CD4-positive, alpha-beta T cell (primary cell): ENCODE measurements at regions not wholly inside any gene's neighbourhood (a gene's known extent, or its start where the extent isn't known, plus 50 kb on each side); places are given as distances from the start of the nearest gene placed in this dataset.

Source experiments
- ATAC-seq: fragments of 200-7000 bp; cut with Tn5 transposase; one replicate; pipeline ENCODE4 v1.10.0; 2022; ENCODE audit warnings: mild to moderate bottlenecking; ENCODE audit not compliant: poor library complexity
- CTCF ChIA-PET: fragments of 350-600 bp; sonication (Branson Sonifier 250); formaldehyde crosslinking; loops from one replicate; lab custom pipeline; 2021; ENCODE audit warnings: antibody characterized with exemption, inconsistent platforms; lab: Charles Lee
- POLR2A ChIA-PET: fragments of 350-600 bp; sonication (Branson Sonifier 250); formaldehyde crosslinking; loops from one replicate; lab custom pipeline; 2021; ENCODE audit warnings: antibody characterized with exemption, inconsistent platforms; lab: Charles Lee
- DNase-seq, 14 experiments: peaks; one replicate each; pipeline ENCODE4 v3.0.0-alpha.2; 2013 to 2020; ENCODE audit warnings: mixed read lengths in 2 of 14
- H3K27ac ChIP-seq, 2 donors: one replicate each; pipeline versions ENCODE4 v1.5.1 to v1.7.0; 2013; ENCODE audit warnings: low read length in 2 of 2, low read depth in 1 of 2, mild to moderate bottlenecking in 1 of 2
- H3K27me3 ChIP-seq, 2 experiments: 1 replicate in 1 of 2; 2 replicates in 1 of 2; pipeline versions ENCODE4 v1.6.1 to v1.7.0; 2013; ENCODE audit warnings: low read length in 2 of 2, control low read depth in 1 of 2, mild to moderate bottlenecking in 1 of 2, moderate library complexity in 1 of 2; ENCODE audit not compliant: insufficient read depth in 2 of 2, control insufficient read depth in 1 of 2
- H3K36me3 ChIP-seq: one replicate; pipeline ENCODE4 v1.6.1; 2013; ENCODE audit warnings: low read length, control low read depth; ENCODE audit not compliant: insufficient read depth
- H3K4me1 ChIP-seq: one replicate; pipeline ENCODE4 v1.6.1; 2013; ENCODE audit warnings: low read length, control low read depth; ENCODE audit not compliant: insufficient read depth
- H3K4me3 ChIP-seq: one replicate; pipeline ENCODE4 v1.5.1; 2013; ENCODE audit warnings: mild to moderate bottlenecking, low read length, moderate library complexity
- H3K9me3 ChIP-seq, 2 experiments: 1 replicate in 1 of 2; 2 replicates in 1 of 2; pipeline versions ENCODE4 v1.6.1 to v1.7.0; 2013; ENCODE audit warnings: low read length in 2 of 2, mild to moderate bottlenecking in 2 of 2, control low read depth in 1 of 2, moderate library complexity in 1 of 2; ENCODE audit not compliant: control insufficient read depth in 1 of 2, insufficient read depth in 1 of 2
- H3K27ac Mint-ChIP-seq: one replicate; pipeline ENCODE4 v1.8.0; 2020; ENCODE audit warnings: mixed read lengths
- H3K27me3 Mint-ChIP-seq: one replicate; pipeline ENCODE4 v1.8.0; 2021; ENCODE audit warnings: mixed read lengths
- H3K36me3 Mint-ChIP-seq: one replicate; pipeline ENCODE4 v1.8.0; 2021; ENCODE audit warnings: low read depth, mixed read lengths
- H3K4me1 Mint-ChIP-seq: one replicate; pipeline ENCODE4 v1.8.0; 2021; ENCODE audit warnings: low read depth, mixed read lengths
- H3K4me3 Mint-ChIP-seq: one replicate; pipeline ENCODE4 v1.8.0; 2020; ENCODE audit warnings: mild to moderate bottlenecking, mixed read lengths
- H3K9me3 Mint-ChIP-seq: one replicate; pipeline ENCODE4 v1.8.0; 2020; ENCODE audit warnings: mixed read lengths
- CTCF ChIP-seq: fragments of 200-600 bp; IDR thresholded peaks from one replicate; pipeline ENCODE4 v1.8.0; 2022; ENCODE audit warnings: antibody characterized with exemption, mild to moderate bottlenecking
- intact Hi-C, 2 experiments: fragments of 100-400 bp; cut with DNase I in 1 of 2; cut with micrococcal nuclease in 1 of 2; formaldehyde crosslinking; loops; one replicate each; pipeline versions ENCODE4 v1.15.1 to v1.9.0; 2023 to 2025; cut with DNase I, micrococcal nuclease

- Histone ChIP-seq H3K27ac (no peak overlapping the region), H3K36me3 (no peaks in the 10 kb centered on the region), H3K4me3 (no peak overlapping the region), H3K9me3 (peaks cover 0 to 15% of the 10 kb centered on the region in 2 experiments), H3K27me3 (no peaks in the 10 kb centered on the region), H3K4me1 (no peaks in the 10 kb centered on the region)
- CTCF ChIA-PET = no interaction called here
- Mint-ChIP-seq H3K9me3 (peaks cover 5% of the 10 kb centered on the region), H3K4me3 (no peak overlapping the region), H3K27me3 (no peaks in the 10 kb centered on the region), H3K4me1 (no peaks in the 10 kb centered on the region), H3K36me3 (no peaks in the 10 kb centered on the region), H3K27ac (no peak overlapping the region)
- ATAC-seq (no peak), DNase-seq (no peak)
- intact Hi-C loops = no loop called here
- no peak for TF ChIP-seq CTCF
- POLR2A ChIA-PET = no interaction called here
These were observed 841.5 kb upstream of the TMEM132C start for GRCh38 chr12:127425474-127425873.

- intact Hi-C loops = no loop called here
- Mint-ChIP-seq H3K4me3 (no peak overlapping the region), H3K27me3 (no peaks in the 10 kb centered on the region), H3K9me3 (peaks cover 2% of the 10 kb centered on the region), H3K27ac (no peak overlapping the region), H3K4me1 (no peaks in the 10 kb centered on the region), H3K36me3 (no peaks in the 10 kb centered on the region)
- Histone ChIP-seq H3K4me1 (no peaks in the 10 kb centered on the region), H3K36me3 (no peaks in the 10 kb centered on the region), H3K4me3 (no peak overlapping the region), H3K27ac (no peak overlapping the region), H3K27me3 (no peaks in the 10 kb centered on the region), H3K9me3 (peaks cover 0 to 13% of the 10 kb centered on the region in 2 experiments)
- ChIA-PET POLR2A (no interaction called here), CTCF (no interaction called here)
- no peak for TF ChIP-seq CTCF
- ATAC-seq (no peak), DNase-seq (no peak)
These were observed 838.5 kb upstream of the TMEM132C start for GRCh38 chr12:127428420-127428819.

GRCh38 chr12:127429551-127430285, 837.3 kb upstream of the TMEM132C start:
- Mint-ChIP-seq H3K4me1 (no peaks in the 10 kb centered on the region), H3K27me3 (no peaks in the 10 kb centered on the region), H3K9me3 (peaks cover 2% of the 10 kb centered on the region), H3K27ac (no peak overlapping the region), H3K36me3 (no peaks in the 10 kb centered on the region), H3K4me3 (no peak overlapping the region)
- no peak for TF ChIP-seq CTCF
- POLR2A ChIA-PET = no interaction called here
- peaks cover 0 to 13% of the 10 kb centered on the region in 2 experiments for H3K9me3 ChIP-seq
- DNase-seq (no peak), ATAC-seq (no peak)
- H3K4me3 ChIP-seq = no peak overlapping the region
- no peaks in the 10 kb centered on the region for H3K36me3 ChIP-seq
- H3K27ac ChIP-seq = no peak overlapping the region
- CTCF ChIA-PET = no interaction called here
- intact Hi-C loops = no loop called here
- no peaks in the 10 kb centered on the region for H3K4me1 ChIP-seq
- no peaks in the 10 kb centered on the region for H3K27me3 ChIP-seq
